Spleen (tissue), 11 donors: ENCODE measurements at regions not wholly inside any gene's neighbourhood (a gene's known extent, or its start where the extent isn't known, plus 50 kb on each side); places are given as distances from the start of the nearest gene placed in this dataset.

Source experiments
- DNase-seq: peaks from one replicate; pipeline ENCODE4 v3.0.0-alpha.2; 2020
- H3K27ac ChIP-seq, 8 donors: fragments of 200-600 bp; sonication (generic) in 7 of 8; 1 replicate in 4 of 8; 2 replicates in 4 of 8; pipeline versions ENCODE4 v1.5.0 to v1.8.0; 2016 to 2021; ENCODE audit warnings: inconsistent platforms in 4 of 8, mild to moderate bottlenecking in 4 of 8, moderate library complexity in 1 of 8
- H3K27me3 ChIP-seq, 7 donors: fragments of 200-600 bp; sonication (generic) in 6 of 7; replicated peaks in 1 of 7; 1 replicate in 4 of 7; 2 replicates in 3 of 7; pipeline versions ENCODE4 v1.5.0 to v1.8.0; 2016 to 2021; ENCODE audit warnings: inconsistent platforms in 3 of 7, mild to moderate bottlenecking in 1 of 7
- H3K36me3 ChIP-seq, 6 donors: fragments of 200-600 bp; sonication (generic) in 5 of 6; 1 replicate in 4 of 6; 2 replicates in 2 of 6; pipeline versions ENCODE4 v1.5.0 to v1.8.0; 2016 to 2021; ENCODE audit warnings: inconsistent platforms in 2 of 6
- H3K4me1 ChIP-seq, 6 donors: fragments of 200-600 bp; sonication (generic) in 5 of 6; 1 replicate in 3 of 6; 2 replicates in 3 of 6; pipeline versions ENCODE4 v1.5.0 to v1.8.0; 2016 to 2021; ENCODE audit warnings: inconsistent platforms in 3 of 6
- H3K4me3 ChIP-seq, 8 donors: fragments of 200-600 bp; sonication (generic) in 7 of 8; 1 replicate in 4 of 8; 2 replicates in 4 of 8; pipeline versions ENCODE4 v1.5.0 to v1.8.0; 2016 to 2021; ENCODE audit warnings: inconsistent platforms in 4 of 8, mild to moderate bottlenecking in 4 of 8, moderate library complexity in 2 of 8
- H3K9me3 ChIP-seq, 8 donors: fragments of 200-600 bp; sonication (generic) in 7 of 8; 1 replicate in 4 of 8; 2 replicates in 4 of 8; pipeline versions ENCODE4 v1.5.0 to v1.8.0; 2016 to 2021; ENCODE audit warnings: inconsistent platforms in 4 of 8
- POLR2A ChIP-seq, 3 donors: fragments of 450-650 bp; IDR thresholded peaks; one replicate each; pipeline ENCODE4 v1.5.1; 2017; ENCODE audit warnings: antibody characterized with exemption in 3 of 3, mild to moderate bottlenecking in 1 of 3
- POLR2AphosphoS5 ChIP-seq, 3 donors: sonication (generic); formaldehyde crosslinking; IDR thresholded peaks; one replicate each; pipeline ENCODE4 v1.5.1; 2017; ENCODE audit warnings: antibody characterized with exemption in 3 of 3
- WGBS, 5 donors: extraction: QIAGEN DNeasy Blood & Tissue Kit in 3 of 5; methylation state at CpG; one replicate each; pipeline versions ENCODE4 v1.1.5 to v1.1.7; 2013 to 2018; 5-methylcytosine and 5-hydroxymethylcytosine counted together
- intact Hi-C: fragments of 100-400 bp; cut with DNase I; formaldehyde crosslinking; loops from one replicate; pipeline ENCODE4 v1.15.0; 2023; ENCODE audit warnings: low total_unique reads
- TF ChIP-seq, protein P1 (sequence below), 11 experiments: fragments of 200-600 bp in 7 of 11; fragments of 450-650 bp in 4 of 11; sonication (generic) in 4 of 11; IDR thresholded peaks in 8 of 11; conservative IDR thresholded peaks in 3 of 11; 1 replicate in 7 of 11; 2 replicates in 4 of 11; pipeline versions ENCODE4 v1.4.0 to v1.8.0; 2016 to 2021; ENCODE audit warnings: antibody characterized with exemption in 11 of 11, inconsistent platforms in 4 of 11, mild to moderate bottlenecking in 1 of 11
- donor health status: healthy with polysubstance abuse.
- donor health status: DM: no; HTN: no; CAD: no; lungs with moderate emphysema.
- donor health status: DM: no; HTN: no; CAD: no.
- donor health status: Bipolar disorder and iron deficiency.
- donor health status: healthy.
- donor health status: DM: no; HTN: no; CAD: no.
- donor health status: DM: yes; HTN: yes; CAD: no.

- no peak overlapping the region for H3K27ac ChIP-seq
- peaks cover 0 to 12% (median 0%) of the 10 kb centered on the region in 8 donors for H3K9me3 ChIP-seq
- peaks cover 0 to under 1% (median 0%) of the 10 kb centered on the region in 7 donors for H3K27me3 ChIP-seq
- WGBS, 5 donors = 92 to 98% (median 97%) methylated on average over 5 to 6 of the region's 6 CpGs
- no peak overlapping the region for H3K4me3 ChIP-seq
- no peak for TF ChIP-seq POLR2A (IDR thresholded peaks at IDR 0.05)
- TF ChIP-seq POLR2AphosphoS5 (IDR thresholded peaks at IDR 0.05) = no peak
- TF ChIP-seq, protein P1, sequence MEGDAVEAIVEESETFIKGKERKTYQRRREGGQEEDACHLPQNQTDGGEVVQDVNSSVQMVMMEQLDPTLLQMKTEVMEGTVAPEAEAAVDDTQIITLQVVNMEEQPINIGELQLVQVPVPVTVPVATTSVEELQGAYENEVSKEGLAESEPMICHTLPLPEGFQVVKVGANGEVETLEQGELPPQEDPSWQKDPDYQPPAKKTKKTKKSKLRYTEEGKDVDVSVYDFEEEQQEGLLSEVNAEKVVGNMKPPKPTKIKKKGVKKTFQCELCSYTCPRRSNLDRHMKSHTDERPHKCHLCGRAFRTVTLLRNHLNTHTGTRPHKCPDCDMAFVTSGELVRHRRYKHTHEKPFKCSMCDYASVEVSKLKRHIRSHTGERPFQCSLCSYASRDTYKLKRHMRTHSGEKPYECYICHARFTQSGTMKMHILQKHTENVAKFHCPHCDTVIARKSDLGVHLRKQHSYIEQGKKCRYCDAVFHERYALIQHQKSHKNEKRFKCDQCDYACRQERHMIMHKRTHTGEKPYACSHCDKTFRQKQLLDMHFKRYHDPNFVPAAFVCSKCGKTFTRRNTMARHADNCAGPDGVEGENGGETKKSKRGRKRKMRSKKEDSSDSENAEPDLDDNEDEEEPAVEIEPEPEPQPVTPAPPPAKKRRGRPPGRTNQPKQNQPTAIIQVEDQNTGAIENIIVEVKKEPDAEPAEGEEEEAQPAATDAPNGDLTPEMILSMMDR (IDR thresholded peaks at IDR 0.05 in 8 of 11, conservative IDR thresholded peaks at IDR 0.05 in 3 of 11) = no peak
- DNase-seq = no peak
- intact Hi-C loops = no loop called here
- no peaks in the 10 kb centered on the region for H3K36me3 ChIP-seq
- H3K4me1 ChIP-seq = peaks cover 0 to 5% (median 0%) of the 10 kb centered on the region in 6 donors
These were observed 180.9 kb upstream of the RTL1 start for GRCh38 chr14:101084436-101084826.

- Histone ChIP-seq H3K27me3 (no peaks in the 10 kb centered on the region), H3K4me1 (peaks cover 0 to 5% (median 0%) of the 10 kb centered on the region in 6 donors), H3K9me3 (peaks cover 0 to 12% (median 0%) of the 10 kb centered on the region in 8 donors), H3K4me3 (no peak overlapping the region), H3K36me3 (no peaks in the 10 kb centered on the region), H3K27ac (no peak overlapping the region)
- intact Hi-C loops = no loop called here
- DNase-seq = no peak
- 72 to 100% (median 80%) methylated on average over 3 of the region's 3 CpGs for WGBS, 5 donors
- no peak for TF ChIP-seq POLR2A (IDR thresholded peaks at IDR 0.05)
These were observed 183.4 kb upstream of the RTL1 start for GRCh38 chr14:101086926-101087325.

- Histone ChIP-seq H3K9me3 (peaks cover 0 to 12% (median 0%) of the 10 kb centered on the region in 8 donors), H3K27me3 (no peaks in the 10 kb centered on the region), H3K36me3 (no peaks in the 10 kb centered on the region), H3K4me1 (no peaks in the 10 kb centered on the region), H3K4me3 (no peak overlapping the region), H3K27ac (peak overlapping the region in 2 of 8 donors; percentile 2 to 16)
- TF ChIP-seq, protein P1 (IDR thresholded peaks at IDR 0.05 in 8 of 11, conservative IDR thresholded peaks at IDR 0.05 in 3 of 11) = no peak
- TF ChIP-seq POLR2AphosphoS5 (IDR thresholded peaks at IDR 0.05) = no peak
- no peak for TF ChIP-seq POLR2A (IDR thresholded peaks at IDR 0.05)
- intact Hi-C loops = no loop called here
- 87 to 93% (median 90%) methylated on average over 9 to 11 of the region's 11 CpGs for WGBS, 5 donors
- peak; percentile 52 for DNase-seq
These were observed 184.3 kb upstream of the RTL1 start for GRCh38 chr14:101087614-101088394.

DNA sequence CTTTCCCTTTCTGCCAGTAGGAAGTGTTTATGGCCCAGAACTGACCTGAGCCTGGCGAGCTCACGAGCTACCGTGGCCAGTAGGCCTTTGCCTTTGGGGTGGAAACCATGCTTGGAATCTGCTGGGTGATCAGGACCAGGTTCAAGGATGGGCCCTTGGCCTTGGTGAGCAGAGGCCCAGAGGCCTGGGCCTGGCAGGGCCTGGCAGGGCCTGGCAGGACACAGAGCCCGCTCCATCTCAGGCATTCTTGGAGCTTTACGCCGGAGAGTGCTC lies 184.8 kb upstream of the RTL1 start:
- WGBS, 5 donors = 84 to 94% (median 87%) methylated on average over 3 to 6 of the region's 6 CpGs
- H3K36me3 ChIP-seq = no peaks in the 10 kb centered on the region
- peaks cover 0 to 9% (median 0%) of the 10 kb centered on the region in 8 donors for H3K9me3 ChIP-seq
- H3K4me1 ChIP-seq = no peaks in the 10 kb centered on the region
- DNase-seq = peak; percentile 43
- H3K27ac ChIP-seq = peak overlapping the region in 2 of 8 donors; percentile 2 to 16
- H3K4me3 ChIP-seq = no peak overlapping the region
- intact Hi-C loops = no loop called here
- H3K27me3 ChIP-seq = no peaks in the 10 kb centered on the region
- TF ChIP-seq POLR2A (IDR thresholded peaks at IDR 0.05) (no peak), POLR2AphosphoS5 (IDR thresholded peaks at IDR 0.05) (peak in 1 of 3 donors; percentile 19)
- TF ChIP-seq, protein P1 (IDR thresholded peaks at IDR 0.05 in 8 of 11, conservative IDR thresholded peaks at IDR 0.05 in 3 of 11) = no peak
